ENCODE measurements at regions not wholly inside any gene's neighbourhood (a gene's known extent, or its start where the extent isn't known, plus 50 kb on each side); places are given as distances from the start of the nearest gene placed in this dataset.

GRCh38 chr5:85030316-85031084 is 645.8 kb upstream of the EDIL3 start:
- no peak for DNase-seq (ENCODE audit: low read depth, low spot score)
- no peak overlapping the region for H3K27ac ChIP-seq
- H3K4me3 ChIP-seq = no peak overlapping the region
- no peak overlapping the region for H3K9ac ChIP-seq (ENCODE audit: insufficient read length)
- H3K36me3 ChIP-seq (ENCODE audit: insufficient read depth, low read length) = no peaks in the 10 kb centered on the region
- TF ChIP-seq POLR2AphosphoS5 (IDR thresholded peaks at IDR 0.05; ENCODE audit: borderline replicate concordance, low read depth, low read length) (no peak), EZH2 (IDR thresholded peaks at IDR 0.05) (no peak), FOXP2 (optimal IDR thresholded peaks at IDR 0.05; ENCODE audit: control extremely low read depth, extremely low read length, insufficient read depth) (no peak)
- no peaks in the 10 kb centered on the region for H3K9me3 ChIP-seq (ENCODE audit: low read depth, low read length)

GRCh38 chr5:85049020-85049419 is 664.3 kb upstream of the EDIL3 start:
- H3K9me3 ChIP-seq (ENCODE audit: low read depth, low read length) = no peaks in the 10 kb centered on the region
- H3K36me3 ChIP-seq (ENCODE audit: insufficient read depth, low read length) = no peaks in the 10 kb centered on the region
- H3K27ac ChIP-seq = no peak overlapping the region
- TF ChIP-seq POLR2AphosphoS5 (IDR thresholded peaks at IDR 0.05; ENCODE audit: borderline replicate concordance, low read depth, low read length) = no peak
- no peak for TF ChIP-seq EZH2 (IDR thresholded peaks at IDR 0.05)
- no peak for TF ChIP-seq FOXP2 (optimal IDR thresholded peaks at IDR 0.05; ENCODE audit: control extremely low read depth, extremely low read length, insufficient read depth)
- no peak overlapping the region for H3K9ac ChIP-seq (ENCODE audit: insufficient read length)
- H3K4me3 ChIP-seq = no peak overlapping the region
- no peak for DNase-seq (ENCODE audit: low read depth, low spot score)

DNA sequence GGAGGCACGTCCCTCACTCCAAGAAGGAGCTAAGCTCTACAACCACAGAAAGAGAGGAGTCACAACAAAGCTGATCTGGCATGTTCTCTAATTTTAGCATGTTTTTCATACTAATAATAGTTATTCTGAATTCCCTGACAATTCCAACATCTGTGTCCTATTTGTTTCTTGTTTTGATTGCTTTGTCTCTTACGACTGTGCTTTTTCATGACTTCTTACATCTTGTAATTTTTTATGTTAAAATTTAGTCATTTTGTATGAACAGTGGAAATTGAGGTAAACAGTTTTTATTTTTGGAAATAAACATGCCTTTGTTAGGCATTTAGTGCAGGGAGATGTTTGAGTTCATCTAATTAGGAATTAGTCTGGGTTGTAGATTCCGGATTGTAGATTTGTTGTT is 668.1 kb upstream of the EDIL3 start:
- H3K9me3 ChIP-seq (ENCODE audit: low read depth, low read length) = no peaks in the 10 kb centered on the region
- H3K4me3 ChIP-seq = no peak overlapping the region
- no peaks in the 10 kb centered on the region for H3K36me3 ChIP-seq (ENCODE audit: insufficient read depth, low read length)
- TF ChIP-seq FOXP2 (optimal IDR thresholded peaks at IDR 0.05; ENCODE audit: control extremely low read depth, extremely low read length, insufficient read depth) (no peak), POLR2AphosphoS5 (IDR thresholded peaks at IDR 0.05; ENCODE audit: borderline replicate concordance, low read depth, low read length) (no peak), EZH2 (IDR thresholded peaks at IDR 0.05) (no peak)
- H3K27ac ChIP-seq = no peak overlapping the region
- H3K9ac ChIP-seq (ENCODE audit: insufficient read length) = no peak overlapping the region
- DNase-seq (ENCODE audit: low read depth, low spot score) = no peak

DNA sequence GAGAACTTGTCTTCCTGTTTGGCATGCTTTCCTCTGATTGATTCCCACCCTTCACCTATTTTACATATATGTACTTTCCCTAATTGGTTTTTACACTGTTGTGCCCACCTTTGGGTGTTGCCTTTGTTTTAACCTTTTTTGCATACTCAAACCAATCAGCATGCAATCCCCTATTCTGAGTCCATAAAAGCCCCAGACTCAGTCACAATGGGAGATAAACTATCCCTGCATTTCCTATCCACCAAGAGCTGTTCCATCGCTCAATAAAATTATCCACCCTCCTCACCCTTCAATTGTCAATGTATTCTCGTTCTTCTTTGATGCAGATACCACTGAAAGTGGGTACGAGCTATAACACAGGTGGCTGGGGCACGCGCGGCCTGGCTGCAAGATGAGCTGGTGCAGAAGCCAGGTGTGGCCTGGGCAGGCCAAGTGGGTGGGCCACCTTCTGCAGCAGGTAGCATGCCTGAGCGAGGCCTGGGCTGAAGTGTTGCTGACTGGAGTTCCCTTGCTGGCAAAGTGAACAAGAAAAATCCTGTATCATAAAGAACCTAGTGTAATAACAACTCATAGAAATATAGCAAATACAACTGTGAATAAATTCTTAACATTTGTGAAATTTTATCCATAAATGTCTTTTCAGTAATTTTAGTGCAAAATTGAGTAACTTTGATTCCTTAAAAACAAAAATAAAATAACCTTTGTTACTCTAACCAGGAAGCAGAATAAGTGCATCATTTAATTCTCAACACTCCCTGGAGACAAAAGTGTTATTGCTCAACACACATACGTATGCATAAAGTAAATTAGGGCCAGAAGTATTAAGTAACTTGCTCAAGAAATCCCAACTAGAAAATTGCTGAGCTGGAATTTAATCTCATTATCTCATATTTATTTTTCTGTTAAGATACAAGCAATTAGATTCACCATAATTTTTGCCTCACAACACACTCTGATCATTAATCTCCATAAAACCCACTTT is 685.3 kb upstream of the EDIL3 start:
- no peaks in the 10 kb centered on the region for H3K9me3 ChIP-seq (ENCODE audit: low read depth, low read length)
- no peak overlapping the region for H3K4me3 ChIP-seq
- peak; percentile 79 for DNase-seq (ENCODE audit: low read depth, low spot score)
- no peaks in the 10 kb centered on the region for H3K36me3 ChIP-seq (ENCODE audit: insufficient read depth, low read length)
- TF ChIP-seq POLR2AphosphoS5 (IDR thresholded peaks at IDR 0.05; ENCODE audit: borderline replicate concordance, low read depth, low read length) (peak; percentile 34; the same call in 1 of the 2 replicates), EZH2 (IDR thresholded peaks at IDR 0.05) (no peak), FOXP2 (optimal IDR thresholded peaks at IDR 0.05; ENCODE audit: control extremely low read depth, extremely low read length, insufficient read depth) (no peak)
- no peak overlapping the region for H3K9ac ChIP-seq (ENCODE audit: insufficient read length)
- no peak overlapping the region; the same call in 1 of the 2 replicates for H3K27ac ChIP-seq

DNA sequence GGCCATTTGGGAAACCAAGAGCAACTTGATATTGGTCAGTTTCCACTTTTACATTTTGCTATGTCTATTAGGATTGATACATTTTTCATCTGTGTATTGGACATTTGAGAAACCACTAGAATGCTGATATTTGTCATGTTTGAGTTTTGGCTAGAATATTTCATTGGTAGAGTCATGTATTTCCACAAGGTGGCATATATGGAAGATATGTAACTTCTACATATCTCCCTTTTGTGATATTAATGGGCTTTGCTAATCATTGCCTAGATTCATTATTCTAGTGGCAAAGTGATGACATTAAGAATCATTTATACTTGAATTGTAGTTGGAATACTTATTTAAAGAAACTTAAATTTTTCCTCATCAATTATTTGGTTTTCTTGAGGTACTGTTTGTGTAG is 692.9 kb upstream of the EDIL3 start:
- H3K4me3 ChIP-seq = no peak overlapping the region
- no peaks in the 10 kb centered on the region for H3K36me3 ChIP-seq (ENCODE audit: insufficient read depth, low read length)
- DNase-seq (ENCODE audit: low read depth, low spot score) = no peak
- H3K9me3 ChIP-seq (ENCODE audit: low read depth, low read length) = no peaks in the 10 kb centered on the region
- TF ChIP-seq EZH2 (IDR thresholded peaks at IDR 0.05) (no peak), FOXP2 (optimal IDR thresholded peaks at IDR 0.05; ENCODE audit: control extremely low read depth, extremely low read length, insufficient read depth) (no peak), POLR2AphosphoS5 (IDR thresholded peaks at IDR 0.05; ENCODE audit: borderline replicate concordance, low read depth, low read length) (no peak)
- H3K9ac ChIP-seq (ENCODE audit: insufficient read length) = no peak overlapping the region
- no peak overlapping the region for H3K27ac ChIP-seq

DNA sequence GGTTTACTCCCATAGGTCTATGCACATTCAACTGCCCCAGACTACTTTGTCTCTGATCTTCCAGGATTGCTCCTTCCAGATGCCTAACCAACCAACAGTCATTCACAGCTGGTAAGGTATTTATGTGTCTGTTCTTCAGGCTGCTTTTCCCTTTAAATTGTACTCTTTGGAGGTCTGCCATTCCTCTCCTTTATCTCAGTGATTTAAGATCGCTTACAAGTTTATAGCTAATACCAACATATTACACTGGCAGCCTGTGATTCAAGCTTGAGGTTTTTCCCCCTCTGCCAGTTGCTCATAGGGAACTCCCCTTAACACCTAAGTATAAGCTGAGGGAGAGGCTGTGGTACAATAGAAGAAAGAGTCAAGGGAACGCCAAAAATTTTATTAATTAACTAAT is 711.7 kb upstream of the EDIL3 start:
- no peak overlapping the region for H3K9ac ChIP-seq (ENCODE audit: insufficient read length)
- TF ChIP-seq POLR2AphosphoS5 (IDR thresholded peaks at IDR 0.05; ENCODE audit: borderline replicate concordance, low read depth, low read length) = no peak
- no peak for TF ChIP-seq EZH2 (IDR thresholded peaks at IDR 0.05)
- H3K4me3 ChIP-seq = no peak overlapping the region
- H3K9me3 ChIP-seq (ENCODE audit: low read depth, low read length) = no peaks in the 10 kb centered on the region
- no peaks in the 10 kb centered on the region for H3K36me3 ChIP-seq (ENCODE audit: insufficient read depth, low read length)
- H3K27ac ChIP-seq = no peak overlapping the region
- DNase-seq (ENCODE audit: low read depth, low spot score) = no peak

- no peak for DNase-seq (ENCODE audit: low read depth, low spot score)
- TF ChIP-seq FOXP2 (optimal IDR thresholded peaks at IDR 0.05; ENCODE audit: control extremely low read depth, extremely low read length, insufficient read depth) = no peak
- TF ChIP-seq POLR2AphosphoS5 (IDR thresholded peaks at IDR 0.05; ENCODE audit: borderline replicate concordance, low read depth, low read length) = no peak
- TF ChIP-seq EZH2 (IDR thresholded peaks at IDR 0.05) = no peak
- Histone ChIP-seq H3K27ac (no peak overlapping the region), H3K4me3 (no peak overlapping the region), H3K9me3 (ENCODE audit: low read depth, low read length) (no peaks in the 10 kb centered on the region), H3K36me3 (ENCODE audit: insufficient read depth, low read length) (no peaks in the 10 kb centered on the region), H3K9ac (ENCODE audit: insufficient read length) (no peak overlapping the region)
Measured at GRCh38 chr5:85108471-85108870, 723.8 kb upstream of the EDIL3 start.

DNA sequence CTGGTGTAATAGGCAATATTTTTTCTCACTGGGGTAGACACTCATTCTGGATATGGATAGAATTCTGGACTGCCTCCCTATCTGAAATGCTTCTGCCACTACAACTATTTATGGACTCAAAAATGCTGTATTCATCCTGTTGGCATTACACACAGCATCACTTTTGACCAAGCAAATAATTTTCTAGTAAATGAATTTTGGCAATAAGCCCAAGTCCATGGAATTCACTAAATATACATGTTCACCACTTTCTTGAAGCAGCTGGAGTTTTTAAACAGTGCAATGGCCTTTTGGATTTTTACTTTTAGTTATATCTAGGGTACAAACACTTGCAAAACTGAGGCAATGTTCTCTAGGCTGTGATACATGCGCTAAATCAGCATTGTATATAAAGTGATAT is 724.9 kb upstream of the EDIL3 start:
- no peak for TF ChIP-seq FOXP2 (optimal IDR thresholded peaks at IDR 0.05; ENCODE audit: control extremely low read depth, extremely low read length, insufficient read depth)
- TF ChIP-seq POLR2AphosphoS5 (IDR thresholded peaks at IDR 0.05; ENCODE audit: borderline replicate concordance, low read depth, low read length) = no peak
- TF ChIP-seq EZH2 (IDR thresholded peaks at IDR 0.05) = no peak
- H3K36me3 ChIP-seq (ENCODE audit: insufficient read depth, low read length) = no peaks in the 10 kb centered on the region
- no peak overlapping the region for H3K27ac ChIP-seq
- H3K9me3 ChIP-seq (ENCODE audit: low read depth, low read length) = no peaks in the 10 kb centered on the region
- no peak overlapping the region for H3K9ac ChIP-seq (ENCODE audit: insufficient read length)
- DNase-seq (ENCODE audit: low read depth, low spot score) = no peak
- no peak overlapping the region for H3K4me3 ChIP-seq
